WTC11 (cell line): ENCODE measurements at regions not wholly inside any gene's neighbourhood (a gene's known extent, or its start where the extent isn't known, plus 50 kb on each side); places are given as distances from the start of the nearest gene placed in this dataset.

Source experiments
- SP1 ChIP-seq: sonication (generic); formaldehyde crosslinking; conservative IDR thresholded peaks from 2 replicates; pipeline ENCODE4 v1.8.1; 2022; ENCODE audit warnings: missing genetic modification reagents
- TEAD4 ChIP-seq: sonication (generic); formaldehyde crosslinking; IDR thresholded peaks from 2 replicates; pipeline ENCODE4 v1.8.0; 2022; ENCODE audit warnings: mild to moderate bottlenecking, missing genetic modification reagents
- USF1 ChIP-seq: sonication (generic); formaldehyde crosslinking; IDR thresholded peaks from 2 replicates; pipeline ENCODE4 v1.8.0; 2022; ENCODE audit warnings: mild to moderate bottlenecking, missing genetic modification reagents
- ZNF671 ChIP-seq: fragments of 250-450 bp; sonication (Bioruptor Pico); IDR thresholded peaks from 2 replicates; pipeline ENCODE4 v1.8.0; 2021; ENCODE audit warnings: mild to moderate bottlenecking
- TF ChIP-seq, protein P1 (sequence below): fragments of 200-600 bp; IDR thresholded peaks from 2 replicates; pipeline ENCODE4 v1.8.0; 2022; ENCODE audit warnings: antibody characterized with exemption

DNA sequence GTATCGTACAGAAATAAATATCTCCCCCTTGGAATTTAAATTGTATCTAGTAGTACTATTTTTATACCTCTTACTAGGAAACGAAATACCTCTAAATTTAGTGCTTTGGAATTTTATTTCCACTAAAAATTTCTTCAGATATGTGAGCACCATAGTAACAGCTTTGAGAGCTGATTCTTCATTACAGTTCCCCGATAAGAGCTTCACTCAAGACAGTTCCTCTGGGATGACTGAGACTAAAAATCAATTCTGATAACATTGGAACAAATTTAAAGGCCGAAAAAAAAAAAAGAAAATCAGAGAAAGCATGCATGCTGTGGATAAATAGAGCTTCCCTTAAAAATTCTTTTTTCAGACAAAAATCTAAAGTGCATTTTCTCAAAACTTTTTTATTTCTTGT lies 68.5 kb upstream of the MEF2C start:
- TF ChIP-seq TEAD4 (CRISPR knock-in tag), result no peak
- TF ChIP-seq, protein P1, sequence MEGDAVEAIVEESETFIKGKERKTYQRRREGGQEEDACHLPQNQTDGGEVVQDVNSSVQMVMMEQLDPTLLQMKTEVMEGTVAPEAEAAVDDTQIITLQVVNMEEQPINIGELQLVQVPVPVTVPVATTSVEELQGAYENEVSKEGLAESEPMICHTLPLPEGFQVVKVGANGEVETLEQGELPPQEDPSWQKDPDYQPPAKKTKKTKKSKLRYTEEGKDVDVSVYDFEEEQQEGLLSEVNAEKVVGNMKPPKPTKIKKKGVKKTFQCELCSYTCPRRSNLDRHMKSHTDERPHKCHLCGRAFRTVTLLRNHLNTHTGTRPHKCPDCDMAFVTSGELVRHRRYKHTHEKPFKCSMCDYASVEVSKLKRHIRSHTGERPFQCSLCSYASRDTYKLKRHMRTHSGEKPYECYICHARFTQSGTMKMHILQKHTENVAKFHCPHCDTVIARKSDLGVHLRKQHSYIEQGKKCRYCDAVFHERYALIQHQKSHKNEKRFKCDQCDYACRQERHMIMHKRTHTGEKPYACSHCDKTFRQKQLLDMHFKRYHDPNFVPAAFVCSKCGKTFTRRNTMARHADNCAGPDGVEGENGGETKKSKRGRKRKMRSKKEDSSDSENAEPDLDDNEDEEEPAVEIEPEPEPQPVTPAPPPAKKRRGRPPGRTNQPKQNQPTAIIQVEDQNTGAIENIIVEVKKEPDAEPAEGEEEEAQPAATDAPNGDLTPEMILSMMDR, result no peak
- no peak for TF ChIP-seq USF1 (CRISPR knock-in tag)
- no peak for TF ChIP-seq ZNF671 (CRISPR knock-in tag)
- no peak for TF ChIP-seq SP1 (CRISPR knock-in tag)
